GM19452 (cell line): ENCODE measurements at regions not wholly inside any gene's neighbourhood (a gene's known extent, or its start where the extent isn't known, plus 50 kb on each side); places are given as distances from the start of the nearest gene placed in this dataset.

Source experiments
- ATAC-seq: cut with Tn5 transposase; IDR thresholded peaks from one replicate; pipeline ENCODE4 v1.9.1; 2021; ENCODE audit not compliant: unreplicated experiment

DNA sequence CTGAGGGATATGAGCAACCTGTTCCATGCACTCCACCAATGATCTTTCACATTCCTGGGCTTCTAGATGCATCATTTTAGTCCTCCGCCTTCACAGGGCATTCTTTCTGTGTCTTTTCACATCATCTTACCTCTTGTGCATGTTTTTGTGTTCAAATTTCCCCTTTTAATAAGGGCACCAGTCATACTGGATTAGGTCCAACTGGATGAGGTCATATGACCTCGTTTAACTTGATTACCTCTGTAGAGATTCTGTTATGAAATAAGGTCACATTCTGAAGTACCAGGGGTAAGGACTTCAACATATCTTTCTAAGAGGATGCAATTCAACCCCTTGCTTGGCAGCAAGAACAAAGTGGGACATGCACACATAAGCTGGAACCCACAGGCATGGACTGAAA, 335.3 kb upstream of the TLE4 start:
- no peak for ATAC-seq

DNA sequence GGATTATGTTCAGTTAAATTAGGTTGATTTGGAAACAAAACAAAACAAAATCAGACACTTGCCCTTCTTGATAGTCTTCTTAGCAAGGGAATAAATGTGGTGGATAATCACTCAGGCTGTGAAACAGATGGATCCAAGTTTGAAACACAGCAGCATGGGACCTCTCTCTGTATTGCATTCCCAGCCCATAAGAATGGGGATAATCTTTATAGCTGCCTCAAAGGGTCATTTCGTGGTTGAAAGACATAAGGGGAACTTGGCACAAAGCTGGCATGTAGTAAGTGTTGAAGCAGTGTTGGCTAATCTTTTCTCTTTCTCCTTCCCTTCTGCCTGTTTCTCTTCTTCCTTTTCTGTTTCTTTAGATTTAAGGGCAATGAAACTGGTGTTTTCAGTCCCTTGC, 333.9 kb upstream of the TLE4 start:
- no peak for ATAC-seq

DNA sequence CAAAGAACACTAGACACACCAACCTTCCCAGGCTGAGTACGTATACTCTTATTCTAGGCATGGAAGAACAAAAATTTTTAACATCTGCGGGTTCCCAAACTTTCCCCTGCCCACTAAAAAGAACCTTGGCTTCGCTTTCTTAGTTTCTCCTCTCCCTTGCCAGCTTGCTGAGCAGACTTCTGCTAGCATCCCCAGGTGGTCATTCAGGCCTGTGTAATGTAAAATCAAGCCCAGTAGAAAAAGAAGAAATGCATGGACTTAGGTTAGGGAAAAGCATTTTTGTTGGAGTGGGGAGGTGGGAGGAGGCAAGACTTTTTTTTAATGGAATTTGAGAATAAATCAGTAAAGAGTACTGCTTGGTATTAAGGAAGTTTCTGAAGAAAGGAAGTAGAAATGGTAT, 331.0 kb upstream of the TLE4 start:
- no peak for ATAC-seq

DNA sequence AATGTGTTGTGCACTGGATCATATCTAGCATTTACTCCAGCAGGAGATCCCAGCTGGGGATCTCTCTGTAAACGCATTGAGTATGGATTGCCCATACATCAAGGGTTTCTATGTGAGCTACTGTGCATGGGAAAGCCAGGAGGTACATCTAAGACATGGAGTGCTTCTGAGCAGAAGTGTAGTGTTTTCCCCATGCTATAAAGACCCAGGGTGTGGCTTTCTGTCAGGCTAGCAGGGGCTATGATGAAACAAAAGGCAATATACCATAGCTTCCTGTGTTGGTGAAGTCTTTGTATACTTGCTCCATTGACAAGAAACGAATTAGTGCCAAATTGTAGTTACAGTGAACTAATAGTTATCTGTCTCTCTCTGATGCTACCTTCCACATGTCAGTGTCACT, 329.3 kb upstream of the TLE4 start:
- ATAC-seq: no peak

DNA sequence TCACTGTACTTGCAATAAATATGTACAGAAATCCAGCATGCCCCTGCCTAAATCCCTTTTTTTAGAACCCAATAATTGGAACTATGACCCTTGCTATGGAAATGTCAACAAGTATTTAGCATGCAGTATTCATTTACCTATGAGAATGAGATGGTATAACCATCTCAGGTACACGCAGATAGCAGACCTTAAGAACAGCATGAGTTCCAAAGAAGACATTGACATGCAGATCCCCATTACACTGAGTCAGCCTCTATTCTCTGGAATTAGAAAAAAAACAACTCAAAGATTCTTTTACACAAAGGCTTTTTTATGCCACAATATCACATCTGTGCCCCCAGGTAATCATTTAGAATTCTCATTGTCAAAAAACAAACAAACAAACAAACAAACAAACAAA, 325.6 kb upstream of the TLE4 start:
- no peak for ATAC-seq

DNA sequence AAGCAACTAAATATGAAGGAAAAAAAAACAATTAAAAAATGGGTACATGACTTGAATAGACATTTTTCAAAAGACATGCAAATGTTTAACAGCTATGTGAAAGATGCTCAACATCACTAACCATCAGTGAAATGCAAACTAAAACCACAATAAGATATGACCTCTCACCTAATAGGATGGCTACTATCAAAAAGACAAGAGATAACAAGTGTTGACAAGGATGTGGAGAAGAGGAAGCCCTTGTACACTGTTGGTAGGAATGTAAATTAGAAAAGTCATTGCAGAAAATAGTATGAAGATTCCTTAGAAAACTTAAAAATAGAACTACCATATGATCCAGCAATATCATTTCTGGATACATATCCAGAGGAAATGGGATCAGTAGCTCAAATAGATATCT, 324.7 kb upstream of the TLE4 start:
- ATAC-seq: no peak

DNA sequence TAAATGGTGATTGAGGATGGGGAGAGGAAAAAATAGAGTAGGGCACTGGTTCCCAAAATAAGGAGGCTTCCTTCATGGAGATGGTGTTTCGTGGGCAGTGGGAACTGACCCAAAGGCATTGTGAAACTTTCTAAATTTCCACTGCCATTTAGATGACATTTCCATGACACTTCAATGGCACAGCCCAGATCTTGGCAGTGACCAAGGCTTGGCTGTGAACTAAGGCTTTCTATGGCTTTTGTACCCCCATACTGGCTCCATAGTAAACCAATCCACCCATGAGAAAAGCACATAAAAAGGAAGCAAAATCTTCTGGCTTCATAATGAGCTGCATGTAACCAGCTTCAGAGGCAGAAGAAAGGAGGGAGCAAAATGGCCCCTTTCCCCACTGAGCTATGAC, 321.0 kb upstream of the TLE4 start:
- no peak for ATAC-seq

DNA sequence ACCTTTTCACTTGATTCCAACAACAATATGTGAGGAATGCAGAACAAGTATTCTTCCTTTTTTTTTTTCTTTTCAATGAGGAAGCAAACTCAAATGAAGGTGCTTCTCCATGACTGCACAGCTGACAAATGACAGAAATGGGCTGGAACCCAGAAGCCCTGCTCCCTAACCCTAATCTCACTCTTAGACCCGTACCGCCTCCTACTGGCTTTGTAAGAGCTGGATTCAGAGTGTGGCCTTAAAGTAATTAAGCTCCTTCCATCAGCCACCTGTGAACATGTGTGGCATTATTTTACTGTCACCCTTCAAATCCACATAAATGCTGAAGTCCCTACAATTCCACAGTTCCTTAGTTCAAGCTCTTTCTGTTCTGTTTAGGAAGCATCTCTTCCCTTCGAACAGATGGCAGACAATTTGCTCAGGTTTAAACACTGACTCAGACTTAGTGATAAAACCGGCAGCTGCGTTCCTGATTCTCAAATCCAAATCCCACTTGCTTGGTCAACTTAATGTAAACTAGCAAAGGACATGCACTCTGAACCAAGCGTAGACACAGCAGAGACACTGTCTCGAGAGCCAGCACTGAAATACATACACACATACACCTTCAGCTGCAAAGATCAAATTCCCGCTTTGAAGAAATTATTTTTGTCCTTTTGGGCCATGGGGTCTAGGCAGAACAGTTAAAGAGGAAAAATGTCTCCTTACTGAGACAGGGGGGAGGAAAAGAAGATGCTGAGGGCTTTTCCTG, 316.7 kb upstream of the TLE4 start:
- ATAC-seq: no peak

DNA sequence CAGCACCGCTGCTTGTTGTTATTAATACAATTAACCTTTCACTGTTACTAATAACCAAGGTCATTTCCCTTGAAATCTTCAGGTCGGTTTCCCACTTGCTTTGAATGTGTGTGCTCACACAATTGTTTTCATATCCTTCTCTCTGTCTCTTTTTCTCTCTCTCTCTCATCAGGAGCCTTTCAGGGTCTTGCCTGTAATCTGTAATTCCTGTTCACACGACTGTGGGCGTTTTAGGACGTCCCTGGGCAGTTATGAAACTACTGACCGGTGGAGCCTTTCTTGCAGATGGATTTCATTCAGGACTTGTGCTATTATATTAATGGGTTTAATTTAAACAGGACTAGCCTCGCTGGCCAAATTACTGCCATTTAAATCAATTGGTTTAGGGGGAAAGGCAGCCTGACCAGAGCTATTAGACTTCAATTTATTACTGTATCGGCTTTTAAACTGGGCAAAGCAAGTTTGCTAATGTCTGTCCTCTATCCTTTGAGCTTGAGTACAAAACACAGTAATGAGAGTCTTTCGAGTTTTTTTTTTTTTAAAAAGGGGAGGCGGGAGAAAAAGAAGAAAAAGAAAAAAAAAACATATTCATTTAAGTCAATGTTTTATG, 316.0 kb upstream of the TLE4 start:
- ATAC-seq: no peak

DNA sequence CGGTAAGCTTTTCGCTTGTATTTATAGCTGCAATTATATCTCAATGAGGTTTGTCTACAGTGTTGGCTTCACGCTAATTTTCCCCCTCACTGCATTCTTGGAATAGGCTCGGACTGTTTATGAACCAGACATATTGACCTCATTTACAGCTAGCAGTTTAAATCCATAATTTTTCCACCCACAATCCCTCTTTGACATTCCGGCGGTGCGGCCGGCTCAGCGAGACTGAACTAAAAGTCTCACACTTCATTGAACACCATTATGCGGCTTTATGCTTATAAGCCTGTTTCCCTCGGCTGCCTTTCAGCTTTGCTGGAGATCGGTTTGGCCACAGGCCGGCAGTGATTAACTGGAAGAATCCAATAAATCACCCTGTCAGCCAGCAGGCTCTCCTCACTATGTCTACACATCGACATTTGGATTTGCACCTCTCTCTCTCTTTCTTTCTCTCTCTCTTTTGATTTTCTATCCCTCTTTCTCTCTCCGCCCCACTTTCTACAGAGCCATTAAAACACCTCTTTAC, 315.0 kb upstream of the TLE4 start:
- ATAC-seq: no peak

DNA sequence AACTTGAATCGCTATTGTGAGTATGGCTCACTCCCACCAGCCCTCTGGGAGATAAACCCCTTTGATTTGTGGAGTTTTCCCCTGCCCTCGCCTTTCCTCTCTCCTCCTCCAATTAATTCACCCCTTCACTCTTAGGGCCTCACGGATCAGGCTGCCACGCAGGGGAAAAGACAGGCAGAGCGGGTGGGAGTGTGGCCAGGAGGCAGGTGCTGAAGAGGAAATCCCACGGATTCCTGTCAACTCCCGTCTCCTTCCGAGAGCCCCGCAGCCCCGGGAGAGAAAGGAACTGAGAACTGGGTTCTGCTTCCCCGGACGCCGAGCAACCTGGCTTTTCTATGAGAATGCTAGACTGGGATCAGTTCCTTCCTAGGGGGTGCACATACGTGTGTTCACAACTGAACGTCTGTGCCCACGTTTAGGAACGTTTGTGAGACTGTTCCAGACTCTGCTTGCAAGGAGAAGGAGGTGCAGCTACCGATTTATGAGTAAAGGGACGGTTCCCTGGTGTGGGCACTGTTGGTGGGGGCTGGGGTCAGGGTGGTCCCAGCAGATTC, 314.5 kb upstream of the TLE4 start:
- no peak for ATAC-seq

DNA sequence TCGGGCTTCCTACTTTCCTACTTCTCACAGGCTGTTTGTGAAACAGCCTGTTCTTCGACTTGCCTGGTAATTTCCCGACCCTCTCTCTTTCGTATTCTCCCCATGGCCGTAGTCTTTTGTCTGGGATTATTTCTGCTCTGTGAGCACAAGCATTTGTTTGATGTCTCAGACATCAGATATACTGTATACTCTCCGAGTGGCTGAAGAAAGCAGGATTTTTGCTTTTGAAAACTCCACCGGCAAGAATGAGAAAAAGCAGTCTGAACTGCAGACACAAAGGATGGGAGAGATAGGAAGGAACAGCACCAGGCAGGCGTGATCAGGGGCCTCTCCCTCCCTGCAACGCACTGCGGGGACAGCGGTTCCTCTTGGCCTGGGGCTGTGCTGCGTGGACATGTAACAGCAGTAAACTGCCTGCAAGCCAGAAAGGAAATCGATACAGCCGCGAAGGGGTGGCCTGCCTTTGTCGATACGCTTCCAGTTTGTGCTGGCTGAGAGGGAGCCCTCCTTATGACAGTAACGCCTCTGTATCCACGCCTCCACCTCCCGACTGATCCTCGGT, 313.9 kb upstream of the TLE4 start:
- no peak for ATAC-seq

DNA sequence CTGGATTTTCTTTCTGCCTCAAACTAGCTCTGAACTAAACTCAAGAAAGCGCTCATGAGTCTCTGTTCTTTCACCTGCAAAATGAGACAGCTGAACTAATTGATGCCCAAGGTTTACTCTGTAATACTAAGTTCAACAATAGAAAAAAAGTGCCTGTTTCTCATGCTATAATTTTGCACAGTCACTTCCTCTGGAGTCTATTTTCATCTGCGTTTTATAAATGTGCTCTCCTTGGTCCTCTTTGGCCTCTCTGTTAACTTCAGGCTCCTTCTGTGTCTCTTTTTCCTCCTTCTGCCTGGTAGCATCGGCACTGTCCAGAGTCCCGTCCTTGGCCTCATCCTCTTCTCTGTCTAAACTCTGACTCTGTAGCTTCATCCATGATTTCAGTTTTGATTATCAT, 311.9 kb upstream of the TLE4 start:
- ATAC-seq: no peak

DNA sequence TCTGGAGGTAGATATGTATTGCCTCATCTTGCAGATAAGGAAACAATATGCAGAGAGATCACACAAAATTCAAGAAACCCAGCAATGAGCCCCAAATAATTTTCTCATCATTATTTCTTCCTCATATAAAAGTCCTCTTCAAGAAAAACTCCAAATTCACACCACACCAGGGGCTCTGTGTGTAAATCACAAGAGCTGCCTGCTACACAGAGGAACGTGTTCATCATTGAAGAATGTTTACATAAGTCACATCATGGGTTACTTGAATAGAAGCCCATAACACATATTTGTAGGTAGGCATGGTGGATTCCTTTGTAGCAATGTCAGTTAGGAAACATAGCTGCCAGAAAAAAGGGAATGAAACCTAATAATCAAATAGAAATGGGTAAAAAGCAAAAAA, 308.1 kb upstream of the TLE4 start:
- no peak for ATAC-seq

DNA sequence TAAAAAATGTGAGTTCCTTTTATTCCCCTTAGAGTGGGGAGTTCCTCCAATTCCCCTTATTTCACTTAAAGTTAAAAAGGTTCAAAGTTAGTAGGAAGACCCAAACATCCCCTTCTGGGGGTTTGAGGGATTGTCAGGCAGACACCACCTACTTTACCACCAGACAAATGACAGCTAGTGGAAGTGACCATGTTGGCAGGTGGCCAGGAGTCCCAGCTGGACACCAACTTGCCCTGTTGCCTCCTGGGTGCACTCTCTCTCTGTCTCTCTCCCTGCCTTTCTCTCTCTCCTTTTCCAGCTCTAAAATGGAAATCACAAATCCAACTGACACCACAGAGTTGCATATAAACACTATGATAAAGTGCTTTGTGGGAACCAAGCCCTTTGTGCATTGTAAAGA, 307.7 kb upstream of the TLE4 start:
- ATAC-seq: no peak

DNA sequence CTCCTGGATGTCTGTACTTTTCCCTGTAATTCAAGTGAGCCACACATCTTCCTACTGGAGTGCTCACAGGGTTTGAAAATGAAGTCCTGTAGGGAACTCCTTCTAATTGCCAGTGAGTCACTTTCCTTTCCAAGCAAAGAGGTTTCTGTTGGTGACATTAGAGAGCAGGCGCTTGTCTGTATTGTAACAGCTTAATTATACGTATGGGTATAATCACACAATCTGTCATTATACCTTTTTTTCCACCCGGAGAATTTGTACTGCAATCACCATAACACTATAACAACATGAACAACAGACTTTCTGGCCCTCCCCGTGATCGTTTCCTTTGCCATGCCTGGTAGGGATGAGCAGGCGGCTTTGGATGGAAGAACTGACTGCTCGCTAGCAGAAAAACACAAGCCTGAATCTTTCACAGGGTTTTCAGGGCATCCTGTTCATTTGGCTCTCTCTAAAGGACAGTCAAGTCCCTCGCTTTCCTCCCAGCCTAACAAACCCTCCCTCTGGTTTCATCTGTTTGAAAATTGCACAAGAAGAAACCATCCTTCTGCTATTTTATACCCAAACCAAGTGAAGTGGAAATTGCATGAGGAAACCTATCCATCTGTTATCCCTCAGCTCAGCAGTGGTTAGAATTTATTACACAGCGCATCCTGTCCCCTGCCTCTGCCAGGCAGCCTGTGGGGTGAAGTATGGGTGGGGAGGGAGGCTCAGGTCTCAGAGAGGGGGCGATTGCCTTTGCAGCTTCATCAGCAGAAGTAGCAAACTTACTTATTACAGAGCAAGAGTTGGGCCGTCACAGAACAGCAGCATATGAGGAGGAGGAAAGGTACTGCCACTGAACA, 307.0 kb upstream of the TLE4 start:
- no peak for ATAC-seq

DNA sequence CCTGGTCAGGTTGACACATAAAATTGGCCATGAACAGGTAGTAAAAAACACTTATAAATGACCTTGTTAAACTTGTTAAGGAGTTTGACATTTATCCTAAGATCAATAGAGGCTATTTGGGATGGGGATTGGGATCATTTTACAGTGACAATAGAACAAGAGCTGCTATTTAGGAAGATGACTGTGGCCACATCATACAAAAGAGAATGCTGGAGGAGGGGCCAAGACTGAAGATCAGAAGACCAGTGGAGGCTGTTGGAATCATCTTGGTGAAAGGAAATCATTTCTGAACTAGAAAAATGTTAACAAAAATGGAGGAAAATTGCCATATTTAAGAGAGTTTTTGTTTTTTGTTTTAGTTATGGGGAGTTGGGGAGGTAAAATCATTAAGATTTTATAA, 304.8 kb upstream of the TLE4 start:
- no peak for ATAC-seq

DNA sequence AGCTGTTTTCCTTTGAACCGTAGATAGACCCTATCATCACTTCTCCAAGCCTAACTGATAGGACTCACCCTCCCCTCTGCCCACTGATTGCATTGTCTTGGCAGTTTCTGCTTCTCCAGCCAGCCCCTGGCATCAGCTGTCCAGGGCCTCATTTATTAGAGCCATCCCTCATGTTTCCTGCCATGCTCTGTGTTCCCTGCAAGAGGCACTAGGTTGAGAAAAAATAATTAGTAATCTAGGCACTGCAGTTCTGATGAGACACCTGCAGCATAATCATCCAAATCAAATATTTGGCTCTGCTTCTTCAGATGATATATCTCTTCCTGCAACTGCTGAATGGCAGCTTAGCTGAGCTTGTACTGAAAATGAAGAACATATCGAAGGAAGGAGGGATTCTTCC, 303.0 kb upstream of the TLE4 start:
- ATAC-seq: no peak

DNA sequence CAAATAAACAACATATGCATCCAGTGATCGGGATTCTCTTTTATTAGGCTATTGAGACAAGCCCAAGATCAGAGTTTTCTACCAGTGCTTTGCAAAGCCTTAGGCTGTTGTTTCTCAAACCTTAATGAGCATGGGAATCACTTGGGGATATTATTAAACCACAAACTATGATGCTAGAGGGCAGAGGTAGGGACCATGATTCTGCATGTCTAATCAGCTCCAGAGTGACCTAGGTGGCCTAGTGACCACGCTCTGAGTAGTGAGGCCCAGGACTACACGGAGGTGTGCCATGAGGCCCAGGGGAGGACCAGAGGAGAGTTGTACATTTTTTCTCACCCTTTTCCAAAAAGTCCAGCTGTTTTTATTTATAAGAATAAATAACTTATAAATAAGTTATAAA, 298.5 kb upstream of the TLE4 start:
- no peak for ATAC-seq

DNA sequence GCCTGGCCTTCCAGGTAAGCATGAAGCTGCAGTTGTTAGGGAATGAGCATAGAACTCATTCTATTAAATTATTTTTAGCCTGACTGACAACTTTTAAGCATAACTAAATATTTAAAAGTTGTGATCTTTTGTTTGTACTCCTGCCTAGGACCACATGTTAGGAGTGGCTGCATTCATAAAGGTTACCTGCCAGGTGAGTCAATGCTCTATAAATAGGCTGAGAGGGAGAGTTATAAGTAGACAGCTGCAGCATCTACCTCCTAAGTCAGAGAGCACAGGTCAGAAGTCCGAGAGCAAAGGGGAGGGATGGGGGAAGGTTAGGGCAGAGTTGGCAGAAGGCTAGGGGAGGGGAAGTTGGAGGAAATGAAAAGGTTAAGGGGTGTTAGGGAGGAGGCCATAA, 292.4 kb upstream of the TLE4 start:
- ATAC-seq: no peak

DNA sequence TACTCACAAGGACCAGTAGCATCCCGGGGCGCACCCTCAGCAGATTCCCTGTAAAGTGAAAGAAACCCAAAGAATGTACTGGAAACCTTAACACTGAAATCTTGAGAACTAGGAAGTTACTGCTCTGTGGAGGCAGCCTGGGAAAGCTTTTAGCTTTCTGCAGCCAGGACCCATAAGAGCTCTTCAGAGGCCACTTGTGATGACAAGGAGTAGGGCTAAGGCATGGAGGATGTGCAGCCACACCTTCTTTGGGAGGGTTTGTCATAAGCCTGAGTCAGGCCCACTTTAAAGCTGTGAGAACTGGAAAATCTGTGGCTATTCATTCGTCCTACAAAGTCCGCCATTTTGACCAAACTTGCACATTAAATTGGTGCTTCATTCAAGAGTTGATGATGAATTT, 291.1 kb upstream of the TLE4 start:
- ATAC-seq: no peak
